H9 (cell line): ENCODE measurements at regions not wholly inside any gene's neighbourhood (a gene's known extent, or its start where the extent isn't known, plus 50 kb on each side); places are given as distances from the start of the nearest gene placed in this dataset.

Source experiments
- DNase-seq: peaks from one replicate; pipeline ENCODE4 v3.0.0-alpha.2; 2017
- H2AFZ ChIP-seq: one replicate; pipeline ENCODE4 v1.6.1; 2013; ENCODE audit warnings: mild to moderate bottlenecking, low read length, control low read depth, moderate library complexity
- H2AK5ac ChIP-seq: 2 replicates; pipeline ENCODE4 v1.6.1; 2013; ENCODE audit warnings: low read length, control low read depth, mixed read lengths; ENCODE audit not compliant: insufficient read length
- H2BK120ac ChIP-seq: one replicate; pipeline ENCODE4 v1.6.1; 2013; ENCODE audit warnings: low read depth, mild to moderate bottlenecking, low read length, control low read depth, inconsistent platforms; ENCODE audit not compliant: poor library complexity, severe bottlenecking
- H2BK12ac ChIP-seq: 2 replicates; pipeline ENCODE4 v1.6.1; 2013; ENCODE audit warnings: low read length, control low read depth, mixed read lengths, low read depth; ENCODE audit not compliant: insufficient read length
- H2BK15ac ChIP-seq: 2 replicates; pipeline ENCODE4 v1.6.1; 2013; ENCODE audit warnings: low read depth, low read length, control low read depth
- H2BK20ac ChIP-seq: one replicate; pipeline ENCODE4 v1.6.1; 2013; ENCODE audit warnings: low read depth, mild to moderate bottlenecking, low read length, control low read depth, inconsistent platforms; ENCODE audit not compliant: poor library complexity, severe bottlenecking
- H2BK5ac ChIP-seq: 2 replicates; pipeline ENCODE4 v1.6.1; 2013; ENCODE audit warnings: low read length, control low read depth, mixed read lengths; ENCODE audit not compliant: insufficient read length
- H3K14ac ChIP-seq: 2 replicates; pipeline ENCODE4 v1.6.1; 2013; ENCODE audit warnings: low read length, control low read depth; ENCODE audit not compliant: insufficient read depth
- H3K18ac ChIP-seq: 2 replicates; pipeline ENCODE4 v1.6.1; 2013; ENCODE audit warnings: low read depth, mild to moderate bottlenecking, mixed read lengths, low read length, control low read depth; ENCODE audit not compliant: insufficient read length
- H3K23ac ChIP-seq: 2 replicates; pipeline ENCODE4 v1.6.1; 2013; ENCODE audit warnings: low read length, control low read depth, mixed read lengths, low read depth; ENCODE audit not compliant: insufficient read length
- H3K23me2 ChIP-seq: 2 replicates; pipeline ENCODE4 v1.6.1; 2013; ENCODE audit warnings: low read depth, mild to moderate bottlenecking, mixed read lengths, low read length, control low read depth; ENCODE audit not compliant: insufficient read length, poor library complexity, severe bottlenecking
- H3K27ac ChIP-seq: 2 replicates; pipeline ENCODE4 v1.5.1; 2013; ENCODE audit warnings: low read length, control low read depth, mixed read lengths, low read depth; ENCODE audit not compliant: insufficient read length
- H3K27me3 ChIP-seq: 2 replicates; pipeline ENCODE4 v1.6.1; 2013; ENCODE audit warnings: low read length, control low read depth, inconsistent platforms; ENCODE audit not compliant: insufficient read depth
- H3K4ac ChIP-seq: 2 replicates; pipeline ENCODE4 v1.6.1; 2013; ENCODE audit warnings: low read depth, mild to moderate bottlenecking, control low read depth, inconsistent platforms, low read length, moderate library complexity
- H3K4me1 ChIP-seq: 2 replicates; pipeline ENCODE4 v1.6.1; 2013; ENCODE audit warnings: low read length, control low read depth, inconsistent platforms; ENCODE audit not compliant: insufficient read depth
- H3K4me2 ChIP-seq: 2 replicates; pipeline ENCODE4 v1.6.1; 2013; ENCODE audit warnings: low read length, control low read depth, mixed read lengths; ENCODE audit not compliant: insufficient read length, insufficient read depth
- H3K56ac ChIP-seq: 2 replicates; pipeline ENCODE4 v1.6.1; 2013; ENCODE audit warnings: low read depth, mild to moderate bottlenecking, mixed read lengths, low read length, control low read depth; ENCODE audit not compliant: insufficient read length
- H3K79me1 ChIP-seq: 2 replicates; pipeline ENCODE4 v1.6.1; 2013; ENCODE audit warnings: low read depth, mild to moderate bottlenecking, moderate library complexity, low read length, control low read depth, inconsistent platforms; ENCODE audit not compliant: insufficient read depth, poor library complexity, severe bottlenecking
- H3K79me2 ChIP-seq: 2 replicates; pipeline ENCODE4 v1.6.1; 2013; ENCODE audit warnings: low read length, control low read depth, inconsistent platforms; ENCODE audit not compliant: insufficient read depth
- H3K9ac ChIP-seq: 2 replicates; pipeline ENCODE4 v1.6.1; 2013; ENCODE audit warnings: low read length, control low read depth, mixed read lengths; ENCODE audit not compliant: insufficient read length; ENCODE audit errors: extremely low read depth
- H3K9me3 ChIP-seq: one replicate; pipeline ENCODE4 v1.6.1; 2013; ENCODE audit warnings: low read depth, low read length, inconsistent platforms; ENCODE audit not compliant: control insufficient read depth
- H3T11ph ChIP-seq: one replicate; pipeline ENCODE4 v1.6.1; 2013; ENCODE audit warnings: mild to moderate bottlenecking, low read length, control low read depth, inconsistent platforms
- H4K20me1 ChIP-seq: one replicate; pipeline ENCODE4 v1.6.1; 2013; ENCODE audit not compliant: control insufficient read depth, insufficient read length, insufficient read depth
- H4K5ac ChIP-seq: 2 replicates; pipeline ENCODE4 v1.6.1; 2013; ENCODE audit warnings: low read depth, mild to moderate bottlenecking, mixed read lengths, low read length, control low read depth; ENCODE audit not compliant: insufficient read length
- H4K8ac ChIP-seq: replicated peaks from 2 replicates; pipeline ENCODE4 v1.6.1; 2013; ENCODE audit warnings: low read length, control low read depth, mixed read lengths, low read depth; ENCODE audit not compliant: insufficient read length
- H4K91ac ChIP-seq: 2 replicates; pipeline ENCODE4 v1.6.1; 2013; ENCODE audit warnings: low read depth, mild to moderate bottlenecking, moderate library complexity, mixed read lengths, low read length, control low read depth; ENCODE audit not compliant: insufficient read length
- H3K27ac Mint-ChIP-seq, 3 experiments: 2 replicates in 2 of 3; 3 replicates in 1 of 3; pipeline ENCODE4 v1.8.0; 2020 to 2021; ENCODE audit warnings: mixed read lengths in 3 of 3, mild to moderate bottlenecking in 1 of 3, moderate library complexity in 1 of 3
- H3K27me3 Mint-ChIP-seq: 2 replicates; pipeline ENCODE4 v1.8.0; 2021; ENCODE audit warnings: low read depth, mild to moderate bottlenecking, moderate library complexity, mixed read lengths
- H3K36me3 Mint-ChIP-seq, 3 experiments: 2 replicates in 2 of 3; 3 replicates in 1 of 3; pipeline ENCODE4 v1.8.0; 2020 to 2021; ENCODE audit warnings: low read depth in 3 of 3, mixed read lengths in 3 of 3; ENCODE audit not compliant: insufficient read depth in 1 of 3
- H3K4me1 Mint-ChIP-seq, 2 experiments: 2 replicates each; pipeline ENCODE4 v1.8.0; 2020; ENCODE audit warnings: mixed read lengths in 2 of 2
- H3K4me3 Mint-ChIP-seq, 2 experiments: 2 replicates in 1 of 2; 3 replicates in 1 of 2; pipeline ENCODE4 v1.8.0; 2020 to 2021; ENCODE audit warnings: mild to moderate bottlenecking in 2 of 2, mixed read lengths in 2 of 2, moderate library complexity in 1 of 2
- H3K9me3 Mint-ChIP-seq, 2 experiments: 2 replicates in 1 of 2; 3 replicates in 1 of 2; pipeline ENCODE4 v1.8.0; 2020; ENCODE audit warnings: mild to moderate bottlenecking in 2 of 2, mixed read lengths in 2 of 2, moderate library complexity in 1 of 2
- WGBS: extraction: QIAGEN DNeasy Blood & Tissue Kit; methylation state at CpG from one replicate; pipeline ENCODE4 v1.1.7; 2013; ENCODE audit warnings: missing lambda C conversion rate, low lambda C conversion rate, mixed read lengths; ENCODE audit not compliant: insufficient read length; ENCODE audit errors: extremely low coverage; 5-methylcytosine and 5-hydroxymethylcytosine counted together
- TF ChIP-seq, protein P1 (sequence below): fragments of 200-600 bp; sonication (generic); conservative IDR thresholded peaks from 3 replicates; pipeline ENCODE4 v1.8.0; 2021; ENCODE audit warnings: antibody characterized with exemption, mild to moderate bottlenecking

DNA sequence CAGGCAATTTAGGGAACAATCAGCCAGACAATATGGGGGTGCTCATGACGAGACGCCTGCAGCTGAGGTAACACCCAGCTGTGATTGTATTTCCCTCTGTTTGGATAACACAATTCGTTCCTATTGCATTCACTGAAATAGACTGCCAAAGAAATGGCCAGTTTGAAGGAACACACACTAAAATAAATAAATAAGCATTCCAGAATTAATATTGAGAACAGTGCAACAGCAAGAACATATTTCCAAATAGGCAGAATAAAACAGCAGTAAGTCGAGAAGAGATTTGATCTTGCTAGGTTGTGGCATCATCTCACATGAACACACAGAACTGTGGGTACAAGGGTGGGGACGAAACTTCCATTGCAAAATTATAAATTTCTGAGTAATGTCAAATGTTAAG is 133.5 kb upstream of the FAM47B start:
- Histone ChIP-seq H4K91ac (no peak overlapping the region), H3K79me2 (no peaks in the 10 kb centered on the region), H3K18ac (no peak overlapping the region), H2AFZ (no peak overlapping the region), H3K4ac (no peak overlapping the region), H3K27me3 (no peaks in the 10 kb centered on the region), H2BK15ac (no peak overlapping the region), H4K5ac (no peak overlapping the region), H3K4me1 (no peaks in the 10 kb centered on the region), H3K56ac (no peak overlapping the region), H3K14ac (no peak overlapping the region), H3T11ph (no peak overlapping the region), H2BK120ac (no peak overlapping the region), H3K27ac (no peak overlapping the region), H3K4me2 (no peak overlapping the region), H3K9me3 (no peaks in the 10 kb centered on the region), H3K79me1 (no peaks in the 10 kb centered on the region), H4K20me1 (no peaks in the 10 kb centered on the region), H2BK20ac (no peak overlapping the region), H4K8ac (no peak overlapping the region), H2AK5ac (no peak overlapping the region), H3K23ac (no peak overlapping the region), H3K9ac (no peak overlapping the region), H2BK12ac (no peak overlapping the region), H2BK5ac (no peak overlapping the region), H3K23me2 (no peaks in the 10 kb centered on the region)
- DNase-seq, result no peak
- no peaks in the 10 kb centered on the region for H3K4me1 Mint-ChIP-seq
- H3K27me3 Mint-ChIP-seq, result no peaks in the 10 kb centered on the region
- peaks cover 1 to 42% of the 10 kb centered on the region in 2 experiments; a peak in 4 of 5 replicates for H3K9me3 Mint-ChIP-seq
- H3K27ac Mint-ChIP-seq, result no peak overlapping the region
- TF ChIP-seq, protein P1, sequence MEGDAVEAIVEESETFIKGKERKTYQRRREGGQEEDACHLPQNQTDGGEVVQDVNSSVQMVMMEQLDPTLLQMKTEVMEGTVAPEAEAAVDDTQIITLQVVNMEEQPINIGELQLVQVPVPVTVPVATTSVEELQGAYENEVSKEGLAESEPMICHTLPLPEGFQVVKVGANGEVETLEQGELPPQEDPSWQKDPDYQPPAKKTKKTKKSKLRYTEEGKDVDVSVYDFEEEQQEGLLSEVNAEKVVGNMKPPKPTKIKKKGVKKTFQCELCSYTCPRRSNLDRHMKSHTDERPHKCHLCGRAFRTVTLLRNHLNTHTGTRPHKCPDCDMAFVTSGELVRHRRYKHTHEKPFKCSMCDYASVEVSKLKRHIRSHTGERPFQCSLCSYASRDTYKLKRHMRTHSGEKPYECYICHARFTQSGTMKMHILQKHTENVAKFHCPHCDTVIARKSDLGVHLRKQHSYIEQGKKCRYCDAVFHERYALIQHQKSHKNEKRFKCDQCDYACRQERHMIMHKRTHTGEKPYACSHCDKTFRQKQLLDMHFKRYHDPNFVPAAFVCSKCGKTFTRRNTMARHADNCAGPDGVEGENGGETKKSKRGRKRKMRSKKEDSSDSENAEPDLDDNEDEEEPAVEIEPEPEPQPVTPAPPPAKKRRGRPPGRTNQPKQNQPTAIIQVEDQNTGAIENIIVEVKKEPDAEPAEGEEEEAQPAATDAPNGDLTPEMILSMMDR, result no peak
- peaks cover 0 to 3% (median 0%) of the 10 kb centered on the region in 3 experiments; a peak in 1 of 7 replicates for H3K36me3 Mint-ChIP-seq
- no peak overlapping the region for H3K4me3 Mint-ChIP-seq
- WGBS, result no CpG with 5 or more reads among the region's 5 CpGs
